GM23338 (cell line): ENCODE measurements at regions not wholly inside any gene's neighbourhood (a gene's known extent, or its start where the extent isn't known, plus 50 kb on each side); places are given as distances from the start of the nearest gene placed in this dataset.
A peak's percentile ranks its signal among the peaks of the same experiment; 100 is the strongest.

ENCODE experiments used
- ATAC-seq: fragments of 200-7000 bp; cut with Tn5 transposase; 3 replicates; pipeline ENCODE4 v1.9.1; 2020
- DNase-seq: peaks from one replicate; pipeline ENCODE4 v3.0.0-alpha.2; 2015; ENCODE audit warnings: low spot score
- H2AFZ ChIP-seq: fragments of 200-600 bp; sonication (generic); 2 replicates; pipeline ENCODE4 v1.8.0; 2016; ENCODE audit warnings: antibody characterized with exemption, mild to moderate bottlenecking, moderate library complexity
- H3F3A ChIP-seq: fragments of 200-600 bp; sonication (generic); replicated peaks from 2 replicates; pipeline ENCODE4 v1.8.0; 2017; ENCODE audit warnings: antibody characterized with exemption, mixed run types, low read depth
- H3K27ac ChIP-seq: fragments of 200-600 bp; sonication (generic); 2 replicates; pipeline ENCODE4 v1.6.1; 2016; ENCODE audit warnings: low read depth
- H3K27me3 ChIP-seq: fragments of 200-600 bp; sonication (generic); 2 replicates; pipeline ENCODE4 v1.8.0; 2016; ENCODE audit warnings: mild to moderate bottlenecking, mixed run types, moderate library complexity; ENCODE audit not compliant: insufficient read depth
- H3K36me3 ChIP-seq: fragments of 200-600 bp; sonication (generic); 2 replicates; pipeline ENCODE4 v1.8.0; 2016; ENCODE audit warnings: mild to moderate bottlenecking; ENCODE audit not compliant: insufficient read depth
- H3K4me1 ChIP-seq: fragments of 200-600 bp; sonication (generic); 2 replicates; pipeline ENCODE4 v1.8.0; 2016; ENCODE audit warnings: mild to moderate bottlenecking, moderate library complexity; ENCODE audit not compliant: insufficient read depth
- H3K4me2 ChIP-seq: fragments of 200-600 bp; sonication (generic); 2 replicates; pipeline ENCODE4 v1.7.1; 2017; ENCODE audit warnings: mixed run types
- H3K4me3 ChIP-seq: fragments of 200-600 bp; sonication (generic); 2 replicates; pipeline ENCODE4 v1.6.1; 2016; ENCODE audit warnings: mixed run types
- H3K79me2 ChIP-seq: fragments of 200-600 bp; sonication (generic); replicated peaks from 2 replicates; pipeline ENCODE4 v1.8.0; 2017; ENCODE audit warnings: mild to moderate bottlenecking; ENCODE audit not compliant: insufficient read depth
- H3K9me2 ChIP-seq: fragments of 200-600 bp; sonication (generic); 2 replicates; pipeline ENCODE4 v1.8.0; 2017; ENCODE audit not compliant: insufficient read depth
- H4K20me1 ChIP-seq: fragments of 200-600 bp; sonication (generic); replicated peaks from 2 replicates; pipeline ENCODE4 v1.8.0; 2017; ENCODE audit warnings: mild to moderate bottlenecking; ENCODE audit not compliant: insufficient read depth
- H3K27ac Mint-ChIP-seq: 2 replicates; pipeline ENCODE4 v1.8.0; 2020; ENCODE audit warnings: inconsistent platforms, mild to moderate bottlenecking, moderate library complexity, mixed read lengths
- H3K27me3 Mint-ChIP-seq: 3 replicates; pipeline ENCODE4 v1.8.0; 2022; ENCODE audit warnings: low read depth, mild to moderate bottlenecking, moderate library complexity, mixed read lengths, inconsistent platforms; ENCODE audit not compliant: insufficient read depth, poor library complexity
- H3K36me3 Mint-ChIP-seq: 3 replicates; pipeline ENCODE4 v1.8.0; 2021; ENCODE audit warnings: low read depth, mild to moderate bottlenecking, inconsistent platforms, moderate library complexity, mixed read lengths
- H3K4me1 Mint-ChIP-seq: 3 replicates; pipeline ENCODE4 v1.8.0; 2020; ENCODE audit warnings: mild to moderate bottlenecking, inconsistent platforms, mixed read lengths
- H3K4me3 Mint-ChIP-seq: 3 replicates; pipeline ENCODE4 v1.8.0; 2021; ENCODE audit warnings: moderate library complexity, mild to moderate bottlenecking, inconsistent platforms, mixed read lengths
- H3K9me3 Mint-ChIP-seq: 3 replicates; pipeline ENCODE4 v1.8.0; 2020; ENCODE audit warnings: moderate library complexity, mild to moderate bottlenecking, inconsistent platforms, mixed read lengths
- CTCF ChIP-seq, 2 experiments: fragments of 200-600 bp in 1 of 2; sonication (generic) in 1 of 2; conservative IDR thresholded peaks; 2 replicates each; pipeline versions ENCODE4 v1.5.1 to v1.6.1; 2016 to 2017; ENCODE audit warnings: antibody characterized with exemption in 2 of 2, low read depth in 2 of 2, mild to moderate bottlenecking in 2 of 2, moderate library complexity in 1 of 2
- EZH2 ChIP-seq: fragments of 200-600 bp; sonication (generic); IDR thresholded peaks from one replicate; pipeline ENCODE4 v1.8.0; 2017; ENCODE audit warnings: antibody characterized with exemption, mild to moderate bottlenecking, low read depth; ENCODE audit not compliant: unreplicated experiment
- JUNB ChIP-seq: IDR thresholded peaks from one replicate; pipeline ENCODE4 v1.6.1; 2016; ENCODE audit warnings: antibody characterized with exemption; ENCODE audit not compliant: unreplicated experiment
- NANOG ChIP-seq: IDR thresholded peaks from 2 replicates; pipeline ENCODE4 v1.6.1; 2016; ENCODE audit warnings: antibody characterized with exemption, borderline replicate concordance
- POLR2AphosphoS5 ChIP-seq: IDR thresholded peaks from 2 replicates; pipeline ENCODE4 v1.6.1; 2016; ENCODE audit warnings: antibody characterized with exemption, low read depth
- STAT1 ChIP-seq: IDR thresholded peaks from one replicate; pipeline ENCODE4 v1.6.1; 2016; ENCODE audit warnings: antibody characterized with exemption; ENCODE audit not compliant: unreplicated experiment
- ZNF114 ChIP-seq: fragments of 250-450 bp; sonication (Bioruptor Pico); IDR thresholded peaks from 2 replicates; pipeline ENCODE4 v1.5.0; 2020; ENCODE audit warnings: mild to moderate bottlenecking, moderate library complexity
- TF ChIP-seq, protein P1 (sequence below): fragments of 250-450 bp; sonication (Bioruptor Pico); IDR thresholded peaks from 2 replicates; pipeline ENCODE4 v1.5.0; 2020; ENCODE audit warnings: mild to moderate bottlenecking, moderate library complexity

- TF ChIP-seq, protein P1, sequence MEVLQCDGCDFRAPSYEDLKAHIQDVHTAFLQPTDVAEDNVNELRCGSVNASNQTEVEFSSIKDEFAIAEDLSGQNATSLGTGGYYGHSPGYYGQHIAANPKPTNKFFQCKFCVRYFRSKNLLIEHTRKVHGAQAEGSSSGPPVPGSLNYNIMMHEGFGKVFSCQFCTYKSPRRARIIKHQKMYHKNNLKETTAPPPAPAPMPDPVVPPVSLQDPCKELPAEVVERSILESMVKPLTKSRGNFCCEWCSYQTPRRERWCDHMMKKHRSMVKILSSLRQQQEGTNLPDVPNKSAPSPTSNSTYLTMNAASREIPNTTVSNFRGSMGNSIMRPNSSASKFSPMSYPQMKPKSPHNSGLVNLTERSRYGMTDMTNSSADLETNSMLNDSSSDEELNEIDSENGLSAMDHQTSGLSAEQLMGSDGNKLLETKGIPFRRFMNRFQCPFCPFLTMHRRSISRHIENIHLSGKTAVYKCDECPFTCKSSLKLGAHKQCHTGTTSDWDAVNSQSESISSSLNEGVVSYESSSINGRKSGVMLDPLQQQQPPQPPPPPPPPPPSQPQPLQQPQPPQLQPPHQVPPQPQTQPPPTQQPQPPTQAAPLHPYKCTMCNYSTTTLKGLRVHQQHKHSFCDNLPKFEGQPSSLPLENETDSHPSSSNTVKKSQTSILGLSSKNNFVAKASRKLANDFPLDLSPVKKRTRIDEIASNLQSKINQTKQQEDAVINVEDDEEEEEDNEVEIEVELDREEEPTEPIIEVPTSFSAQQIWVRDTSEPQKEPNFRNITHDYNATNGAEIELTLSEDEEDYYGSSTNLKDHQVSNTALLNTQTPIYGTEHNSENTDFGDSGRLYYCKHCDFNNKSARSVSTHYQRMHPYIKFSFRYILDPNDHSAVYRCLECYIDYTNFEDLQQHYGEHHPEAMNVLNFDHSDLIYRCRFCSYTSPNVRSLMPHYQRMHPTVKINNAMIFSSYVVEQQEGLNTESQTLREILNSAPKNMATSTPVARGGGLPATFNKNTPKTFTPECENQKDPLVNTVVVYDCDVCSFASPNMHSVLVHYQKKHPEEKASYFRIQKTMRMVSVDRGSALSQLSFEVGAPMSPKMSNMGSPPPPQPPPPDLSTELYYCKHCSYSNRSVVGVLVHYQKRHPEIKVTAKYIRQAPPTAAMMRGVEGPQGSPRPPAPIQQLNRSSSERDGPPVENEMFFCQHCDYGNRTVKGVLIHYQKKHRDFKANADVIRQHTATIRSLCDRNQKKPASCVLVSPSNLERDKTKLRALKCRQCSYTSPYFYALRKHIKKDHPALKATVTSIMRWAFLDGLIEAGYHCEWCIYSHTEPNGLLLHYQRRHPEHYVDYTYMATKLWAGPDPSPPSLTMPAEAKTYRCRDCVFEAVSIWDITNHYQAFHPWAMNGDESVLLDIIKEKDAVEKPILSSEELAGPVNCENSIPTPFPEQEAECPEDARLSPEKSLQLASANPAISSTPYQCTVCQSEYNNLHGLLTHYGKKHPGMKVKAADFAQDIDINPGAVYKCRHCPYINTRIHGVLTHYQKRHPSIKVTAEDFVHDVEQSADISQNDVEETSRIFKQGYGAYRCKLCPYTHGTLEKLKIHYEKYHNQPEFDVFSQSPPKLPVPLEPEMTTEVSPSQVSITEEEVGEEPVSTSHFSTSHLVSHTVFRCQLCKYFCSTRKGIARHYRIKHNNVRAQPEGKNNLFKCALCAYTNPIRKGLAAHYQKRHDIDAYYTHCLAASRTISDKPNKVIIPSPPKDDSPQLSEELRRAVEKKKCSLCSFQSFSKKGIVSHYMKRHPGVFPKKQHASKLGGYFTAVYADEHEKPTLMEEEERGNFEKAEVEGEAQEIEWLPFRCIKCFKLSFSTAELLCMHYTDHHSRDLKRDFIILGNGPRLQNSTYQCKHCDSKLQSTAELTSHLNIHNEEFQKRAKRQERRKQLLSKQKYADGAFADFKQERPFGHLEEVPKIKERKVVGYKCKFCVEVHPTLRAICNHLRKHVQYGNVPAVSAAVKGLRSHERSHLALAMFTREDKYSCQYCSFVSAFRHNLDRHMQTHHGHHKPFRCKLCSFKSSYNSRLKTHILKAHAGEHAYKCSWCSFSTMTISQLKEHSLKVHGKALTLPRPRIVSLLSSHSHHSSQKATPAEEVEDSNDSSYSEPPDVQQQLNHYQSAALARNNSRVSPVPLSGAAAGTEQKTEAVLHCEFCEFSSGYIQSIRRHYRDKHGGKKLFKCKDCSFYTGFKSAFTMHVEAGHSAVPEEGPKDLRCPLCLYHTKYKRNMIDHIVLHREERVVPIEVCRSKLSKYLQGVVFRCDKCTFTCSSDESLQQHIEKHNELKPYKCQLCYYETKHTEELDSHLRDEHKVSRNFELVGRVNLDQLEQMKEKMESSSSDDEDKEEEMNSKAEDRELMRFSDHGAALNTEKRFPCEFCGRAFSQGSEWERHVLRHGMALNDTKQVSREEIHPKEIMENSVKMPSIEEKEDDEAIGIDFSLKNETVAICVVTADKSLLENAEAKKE (CRISPR knock-in tag), result no peak
- no peak for TF ChIP-seq STAT1
Measured at GRCh38 chr5:71925608-71926091, 181.6 kb upstream of the MAP1B start (continued).

- Histone ChIP-seq H3K4me2 (0 out of 2 replicates have a peak overlapping the region, but pooled peaks have one; percentile 28), H3K4me1 (peaks cover 6% of the 10 kb centered on the region), H3F3A (no peaks in the 10 kb centered on the region), H4K20me1 (no peaks in the 10 kb centered on the region), H2AFZ (no peak overlapping the region), H3K9me2 (peaks cover 7% of the 10 kb centered on the region; the same call in 1 of the 2 replicates), H3K79me2 (no peaks in the 10 kb centered on the region), H3K27ac (no peak overlapping the region), H3K27me3 (no peaks in the 10 kb centered on the region), H3K4me3 (no peak overlapping the region), H3K36me3 (no peaks in the 10 kb centered on the region)
- H3K27me3 Mint-ChIP-seq, result peaks cover 2% of the 10 kb centered on the region
- H3K9me3 Mint-ChIP-seq, result no peaks in the 10 kb centered on the region
- no peak overlapping the region for H3K4me3 Mint-ChIP-seq
- no peaks in the 10 kb centered on the region for H3K36me3 Mint-ChIP-seq
- ATAC-seq (no peak), DNase-seq (no peak)
- no peak overlapping the region for H3K27ac Mint-ChIP-seq
- peaks cover 25% of the 10 kb centered on the region for H3K4me1 Mint-ChIP-seq
- no peak for TF ChIP-seq JUNB
- no peak for TF ChIP-seq EZH2
- TF ChIP-seq, protein P1 (CRISPR knock-in tag), result no peak
- no peak for TF ChIP-seq NANOG
- no peak for TF ChIP-seq CTCF (conservative IDR thresholded peaks at IDR 0.05; ENCODE audit: low read depth in 2 of 2)
- no peak for TF ChIP-seq ZNF114 (CRISPR knock-in tag)
- TF ChIP-seq POLR2AphosphoS5, result no peak
- TF ChIP-seq STAT1, result no peak
Measured at GRCh38 chr5:71929003-71929402, 178.3 kb upstream of the MAP1B start.
